CD4-positive, alpha-beta T cell treated with Interleukin-17A for 4 hours (primary cell): ENCODE measurements at regions not wholly inside any gene's neighbourhood (a gene's known extent, or its start where the extent isn't known, plus 50 kb on each side); places are given as distances from the start of the nearest gene placed in this dataset.
"Not testable (repeated sequence)": the region's sequence is repeated elsewhere in the genome, so short reads cannot be mapped to it uniquely, and the experiment has no call there.

ENCODE experiments used
- DNase-seq: peaks from one replicate; pipeline ENCODE4 v3.0.0-alpha.2; 2020; ENCODE audit warnings: mixed read lengths

DNA sequence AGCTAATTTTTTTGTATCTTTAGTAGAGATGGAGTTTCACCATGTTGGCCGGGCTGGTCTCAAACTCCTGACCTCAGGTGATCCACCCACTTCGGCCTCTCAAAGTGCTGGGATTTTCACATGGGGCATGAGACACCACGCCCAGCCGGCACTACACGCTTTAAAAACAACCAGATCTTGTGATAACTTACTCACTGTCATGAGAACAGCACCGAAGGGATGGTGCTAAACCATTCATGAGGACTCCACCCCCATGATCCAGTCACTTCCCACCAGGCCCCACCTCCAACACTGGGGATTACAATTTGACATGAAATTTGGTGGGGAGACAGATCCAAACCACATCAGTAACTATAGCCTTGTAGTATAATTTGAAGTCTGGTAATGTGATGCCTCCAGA is 67.4 kb upstream of the ZNF169 start:
- not testable (repeated sequence) for DNase-seq

GRCh38 chr9:94198414-94198813 is 60.7 kb upstream of the ZNF169 start:
- DNase-seq = no peak

- DNase-seq = no peak
These were observed 59.3 kb upstream of the ZNF169 start for GRCh38 chr9:94199776-94200175.

DNA sequence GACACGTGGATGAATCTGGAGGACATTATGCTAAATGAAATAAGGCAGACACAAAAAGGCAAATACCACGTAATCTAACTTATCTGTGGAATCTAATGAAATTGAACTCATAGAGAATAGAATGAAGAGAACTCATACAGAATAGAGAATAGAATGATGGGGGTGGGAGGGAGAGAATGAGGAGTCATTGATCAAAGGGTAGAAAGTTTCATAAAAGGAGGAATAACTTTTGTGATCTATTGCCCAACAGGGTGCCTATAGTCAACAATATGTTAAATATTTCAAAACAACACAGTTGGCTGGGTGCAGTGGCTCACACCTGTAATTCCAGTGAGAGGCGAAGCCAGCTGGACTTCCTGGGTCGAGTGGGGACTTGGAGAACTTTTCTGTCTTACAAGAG is 54.9 kb upstream of the ZNF169 start:
- no peak for DNase-seq

- no peak for DNase-seq
These were observed 51.3 kb upstream of the ZNF169 start for GRCh38 chr9:94207781-94208180.
